OCI-LY7 (cell line): ENCODE measurements at regions not wholly inside any gene's neighbourhood (a gene's known extent, or its start where the extent isn't known, plus 50 kb on each side); places are given as distances from the start of the nearest gene placed in this dataset.

ENCODE experiments used
- CTCF ChIP-seq: fragments of 200-600 bp; sonication (generic); conservative IDR thresholded peaks from 2 replicates; pipeline ENCODE4 v1.5.1; 2014; ENCODE audit warnings: mild to moderate bottlenecking, antibody characterized with exemption, low read length, moderate library complexity, mixed read lengths
- EZH2phosphoT487 ChIP-seq: fragments of 200-600 bp; sonication (generic); IDR thresholded peaks from 2 replicates; pipeline ENCODE4 v1.6.1; 2018; ENCODE audit warnings: low read depth, borderline replicate concordance, mild to moderate bottlenecking, mixed run types, antibody characterized with exemption, low read length, moderate library complexity, mixed read lengths

GRCh38 chr1:29481031-29481430, 244.7 kb downstream of the PTPRU start:
- TF ChIP-seq EZH2phosphoT487 (no peak), CTCF (no peak)
